ENCODE measurements at regions not wholly inside any gene's neighbourhood (a gene's known extent, or its start where the extent isn't known, plus 50 kb on each side); places are given as distances from the start of the nearest gene placed in this dataset.

GRCh38 chr5:67509402-67510186 is 313.0 kb upstream of the CD180 start:
- WGBS, 2 donors, result 80 to 89% methylated on average over 5 of the region's 5 CpGs
- Histone ChIP-seq H3K27ac (no peak overlapping the region), H3K4me3 (no peak overlapping the region), H3K36me3 (no peaks in the 10 kb centered on the region), H3K9me3 (no peaks in the 10 kb centered on the region), H3K27me3 (no peaks in the 10 kb centered on the region), H3K4me1 (peaks cover 0 to 5% (median 0%) of the 10 kb centered on the region in 4 donors)
- no peak for DNase-seq (ENCODE audit: low spot score in 2 of 2)
- TF ChIP-seq POLR2A (IDR thresholded peaks at IDR 0.05) (no peak), EP300 (IDR thresholded peaks at IDR 0.05) (no peak), CTCF (IDR thresholded peaks at IDR 0.05) (no peak)

- no peak for TF ChIP-seq EP300 (IDR thresholded peaks at IDR 0.05)
- TF ChIP-seq POLR2A (IDR thresholded peaks at IDR 0.05), result no peak
- no peak for TF ChIP-seq CTCF (IDR thresholded peaks at IDR 0.05)
- H3K9me3 ChIP-seq, result no peaks in the 10 kb centered on the region
- no peak overlapping the region for H3K27ac ChIP-seq
- peaks cover 0 to 5% (median 0%) of the 10 kb centered on the region in 4 donors for H3K4me1 ChIP-seq
- DNase-seq (ENCODE audit: low spot score in 2 of 2), result no peak
- WGBS, 2 donors, result 60 to 62% methylated on average over 2 of the region's 2 CpGs
- H3K4me3 ChIP-seq, result no peak overlapping the region
- H3K36me3 ChIP-seq, result no peaks in the 10 kb centered on the region
- no peaks in the 10 kb centered on the region for H3K27me3 ChIP-seq
These were observed 309.6 kb upstream of the CD180 start for GRCh38 chr5:67506241-67506640.

DNA sequence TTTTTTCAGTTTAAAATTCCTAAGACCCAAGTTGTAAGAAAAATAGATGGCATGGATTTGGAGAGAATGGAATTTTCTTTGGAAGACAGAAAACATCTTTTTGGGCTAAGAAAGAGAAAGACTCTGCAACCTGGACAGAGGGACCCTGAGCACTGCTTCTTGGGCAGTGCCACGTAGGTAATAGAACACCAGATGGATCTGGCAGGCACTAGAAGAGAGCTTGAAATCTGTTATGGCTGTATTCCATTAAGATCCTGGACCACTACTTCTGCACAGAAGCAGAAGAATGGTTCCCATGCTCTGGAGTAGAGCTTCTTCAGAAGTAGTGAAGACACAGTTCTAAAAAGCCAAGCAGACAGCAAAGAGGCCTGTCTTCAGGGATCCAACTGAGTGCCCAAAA is 306.4 kb upstream of the CD180 start:
- DNase-seq (ENCODE audit: low spot score in 2 of 2), result no peak
- no peak for TF ChIP-seq CTCF (IDR thresholded peaks at IDR 0.05)
- TF ChIP-seq POLR2A (IDR thresholded peaks at IDR 0.05), result no peak
- TF ChIP-seq EP300 (IDR thresholded peaks at IDR 0.05), result no peak
- H3K36me3 ChIP-seq, result no peaks in the 10 kb centered on the region
- peaks cover 0 to 11% (median 0%) of the 10 kb centered on the region in 4 donors for H3K9me3 ChIP-seq
- H3K27ac ChIP-seq, result no peak overlapping the region
- no peaks in the 10 kb centered on the region for H3K27me3 ChIP-seq
- 90 to 100% methylated on average over 1 of the region's 1 CpG for WGBS, 2 donors
- H3K4me3 ChIP-seq, result no peak overlapping the region
- peaks cover 0 to 5% (median 0%) of the 10 kb centered on the region in 4 donors for H3K4me1 ChIP-seq

DNA sequence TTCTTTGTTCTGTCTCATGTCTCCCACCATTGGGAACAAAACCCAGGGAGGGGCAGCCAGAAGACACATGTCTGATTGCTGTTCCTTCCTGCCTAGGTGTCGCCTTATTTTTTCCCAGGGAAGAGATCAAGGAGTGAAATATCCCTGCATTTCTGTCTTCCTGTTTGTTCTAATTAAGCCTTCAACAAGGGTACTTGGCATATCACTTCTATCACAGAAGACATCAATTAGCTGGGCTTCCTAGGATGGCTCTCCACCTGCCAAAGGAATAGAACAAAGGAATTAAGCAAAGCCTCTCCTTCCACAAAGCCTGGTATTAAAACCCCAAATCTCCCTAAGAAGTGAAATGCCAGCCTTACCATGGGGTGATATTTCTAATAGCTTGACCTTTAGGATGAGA is 299.5 kb upstream of the CD180 start:
- H3K4me1 ChIP-seq, result peaks cover 0 to 30% (median 3%) of the 10 kb centered on the region in 4 donors
- 100% methylated on average over 1 of the region's 1 CpG for WGBS, 2 donors
- TF ChIP-seq CTCF (IDR thresholded peaks at IDR 0.05), result no peak
- TF ChIP-seq EP300 (IDR thresholded peaks at IDR 0.05), result no peak
- no peak for TF ChIP-seq POLR2A (IDR thresholded peaks at IDR 0.05)

DNA sequence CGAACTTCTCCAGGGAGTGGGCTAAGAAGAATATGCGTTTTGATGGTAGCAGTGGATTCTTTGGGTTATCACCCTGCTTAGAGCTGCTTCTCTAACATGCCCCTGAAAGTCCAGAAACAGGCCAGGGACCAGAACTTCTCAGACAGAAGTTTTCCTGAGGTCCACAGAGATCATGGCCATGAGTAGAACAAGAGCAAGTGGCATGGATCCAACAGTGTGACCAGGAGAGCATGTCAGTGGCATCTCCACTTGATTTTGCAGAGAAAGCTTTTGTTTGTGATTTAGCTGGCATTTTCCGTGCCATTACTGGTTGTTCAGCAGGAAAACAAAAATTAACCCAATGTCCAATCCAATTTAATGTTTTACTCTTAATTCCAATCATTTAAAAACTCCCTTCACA is 298.5 kb upstream of the CD180 start:
- peaks cover 0 to 30% (median 3%) of the 10 kb centered on the region in 4 donors for H3K4me1 ChIP-seq
- peaks cover 0 to 5% (median 0%) of the 10 kb centered on the region in 4 donors for H3K9me3 ChIP-seq
- no peaks in the 10 kb centered on the region for H3K27me3 ChIP-seq
- no peaks in the 10 kb centered on the region for H3K36me3 ChIP-seq
- DNase-seq (ENCODE audit: low spot score in 2 of 2), result peak in 1 of 2 donors; percentile 36
- no peak for TF ChIP-seq POLR2A (IDR thresholded peaks at IDR 0.05)
- no peak for TF ChIP-seq EP300 (IDR thresholded peaks at IDR 0.05)
- TF ChIP-seq CTCF (IDR thresholded peaks at IDR 0.05), result no peak
- H3K27ac ChIP-seq, result peak overlapping the region in 3 of 4 donors; percentile 10 to 70 (median 64)
- 67 to 72% methylated on average over 3 of the region's 3 CpGs for WGBS, 2 donors
- no peak overlapping the region for H3K4me3 ChIP-seq

More for the DNA sequence above, 299.5 kb upstream of the CD180 start:
- Histone ChIP-seq H3K4me3 (no peak overlapping the region), H3K36me3 (no peaks in the 10 kb centered on the region), H3K9me3 (peaks cover 0 to 11% (median 0%) of the 10 kb centered on the region in 4 donors), H3K27me3 (no peaks in the 10 kb centered on the region), H3K27ac (peak overlapping the region in 2 of 4 donors; percentile 10 to 70)
- DNase-seq (ENCODE audit: low spot score in 2 of 2), result no peak

Measured in tibial nerve (tissue), 4 donors.